ENCODE measurements at regions not wholly inside any gene's neighbourhood (a gene's known extent, or its start where the extent isn't known, plus 50 kb on each side); places are given as distances from the start of the nearest gene placed in this dataset.

DNA sequence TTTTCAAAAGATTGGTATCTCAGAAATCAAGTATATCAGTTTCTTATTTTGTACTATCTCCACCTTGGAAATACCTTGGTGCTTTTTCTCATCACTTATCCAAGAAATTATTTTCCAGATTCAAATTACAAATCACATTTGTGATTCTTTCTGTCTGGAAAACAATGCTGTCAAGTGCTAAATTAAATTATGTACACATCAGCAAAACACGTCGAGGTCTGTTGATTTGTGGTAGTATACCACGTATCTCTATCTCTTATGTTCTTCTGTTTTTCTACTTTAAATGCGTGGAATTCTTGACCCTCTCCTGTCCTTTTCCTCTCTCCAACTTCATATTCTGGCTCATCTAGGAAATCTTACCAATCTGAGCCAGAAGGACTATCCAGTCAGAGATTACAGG, 214.5 kb downstream of the PTN start:
- DNase-seq (ENCODE audit: low spot score in 2 of 2), result no peak
- H3K4me3 ChIP-seq (ENCODE audit: low read depth, poor library complexity, severe bottlenecking), result no peak overlapping the region
- 76 to 85% methylated on average over 4 of the region's 4 CpGs for WGBS, 2 donors
- TF ChIP-seq, protein P1, sequence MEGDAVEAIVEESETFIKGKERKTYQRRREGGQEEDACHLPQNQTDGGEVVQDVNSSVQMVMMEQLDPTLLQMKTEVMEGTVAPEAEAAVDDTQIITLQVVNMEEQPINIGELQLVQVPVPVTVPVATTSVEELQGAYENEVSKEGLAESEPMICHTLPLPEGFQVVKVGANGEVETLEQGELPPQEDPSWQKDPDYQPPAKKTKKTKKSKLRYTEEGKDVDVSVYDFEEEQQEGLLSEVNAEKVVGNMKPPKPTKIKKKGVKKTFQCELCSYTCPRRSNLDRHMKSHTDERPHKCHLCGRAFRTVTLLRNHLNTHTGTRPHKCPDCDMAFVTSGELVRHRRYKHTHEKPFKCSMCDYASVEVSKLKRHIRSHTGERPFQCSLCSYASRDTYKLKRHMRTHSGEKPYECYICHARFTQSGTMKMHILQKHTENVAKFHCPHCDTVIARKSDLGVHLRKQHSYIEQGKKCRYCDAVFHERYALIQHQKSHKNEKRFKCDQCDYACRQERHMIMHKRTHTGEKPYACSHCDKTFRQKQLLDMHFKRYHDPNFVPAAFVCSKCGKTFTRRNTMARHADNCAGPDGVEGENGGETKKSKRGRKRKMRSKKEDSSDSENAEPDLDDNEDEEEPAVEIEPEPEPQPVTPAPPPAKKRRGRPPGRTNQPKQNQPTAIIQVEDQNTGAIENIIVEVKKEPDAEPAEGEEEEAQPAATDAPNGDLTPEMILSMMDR (IDR thresholded peaks at IDR 0.05), result no peak
- TF ChIP-seq POLR2A (IDR thresholded peaks at IDR 0.05), result no peak
- intact Hi-C loops (cut with DNase I; ENCODE audit: low total_unique reads), result no loop called here

DNA sequence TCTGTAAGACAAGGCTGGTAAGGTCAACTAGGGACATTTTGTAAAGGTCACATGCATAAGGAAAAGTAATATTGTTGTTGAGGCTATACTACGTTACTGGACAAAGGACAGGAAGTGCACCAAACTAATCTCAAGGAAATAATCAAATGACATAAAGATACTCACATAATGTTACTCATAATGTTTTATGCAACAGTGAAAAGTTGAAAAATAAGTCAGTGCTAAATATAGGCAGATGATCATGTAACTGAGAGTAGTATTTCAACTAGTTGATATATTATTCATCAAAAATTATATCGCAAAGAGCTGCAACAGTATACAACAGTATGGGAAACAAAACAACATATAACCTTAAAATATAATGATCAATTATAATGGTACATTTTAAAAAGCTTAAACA, 215.7 kb downstream of the PTN start:
- no peak overlapping the region for H3K4me3 ChIP-seq (ENCODE audit: low read depth, poor library complexity, severe bottlenecking)
- 69 to 70% methylated on average over 2 of the region's 2 CpGs for WGBS, 2 donors

DNA sequence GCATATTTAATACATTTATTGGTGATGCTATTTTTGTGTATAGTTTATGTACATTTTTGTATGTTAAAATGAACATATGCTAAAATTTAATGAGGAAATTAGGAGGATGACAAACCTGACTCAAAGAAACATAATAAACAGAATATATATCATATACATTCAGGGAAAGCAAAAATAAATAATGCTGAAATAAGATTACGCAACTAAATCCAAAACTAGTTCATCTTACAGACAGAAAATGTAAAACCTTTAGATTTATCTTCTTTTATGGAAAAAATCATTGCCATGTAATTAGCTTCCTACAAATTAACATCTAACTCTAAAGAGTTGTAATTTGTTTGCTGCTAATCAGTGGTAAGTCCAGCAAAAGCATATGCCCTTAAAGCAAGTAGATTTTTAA, 216.5 kb downstream of the PTN start:
- intact Hi-C loops (cut with DNase I; ENCODE audit: low total_unique reads), result no loop called here
- WGBS, 2 donors, result 46 to 96% methylated on average over 1 of the region's 1 CpG
- TF ChIP-seq, protein P1 (IDR thresholded peaks at IDR 0.05), result no peak
- no peak for TF ChIP-seq POLR2A (IDR thresholded peaks at IDR 0.05)
- no peak overlapping the region for H3K4me3 ChIP-seq (ENCODE audit: low read depth, poor library complexity, severe bottlenecking)
- no peak for DNase-seq (ENCODE audit: low spot score in 2 of 2)

More for the DNA sequence above, 215.7 kb downstream of the PTN start:
- TF ChIP-seq, protein P1 (IDR thresholded peaks at IDR 0.05), result no peak
- TF ChIP-seq POLR2A (IDR thresholded peaks at IDR 0.05), result no peak
- intact Hi-C loops (cut with DNase I; ENCODE audit: low total_unique reads), result no loop called here
- DNase-seq (ENCODE audit: low spot score in 2 of 2), result no peak

DNA sequence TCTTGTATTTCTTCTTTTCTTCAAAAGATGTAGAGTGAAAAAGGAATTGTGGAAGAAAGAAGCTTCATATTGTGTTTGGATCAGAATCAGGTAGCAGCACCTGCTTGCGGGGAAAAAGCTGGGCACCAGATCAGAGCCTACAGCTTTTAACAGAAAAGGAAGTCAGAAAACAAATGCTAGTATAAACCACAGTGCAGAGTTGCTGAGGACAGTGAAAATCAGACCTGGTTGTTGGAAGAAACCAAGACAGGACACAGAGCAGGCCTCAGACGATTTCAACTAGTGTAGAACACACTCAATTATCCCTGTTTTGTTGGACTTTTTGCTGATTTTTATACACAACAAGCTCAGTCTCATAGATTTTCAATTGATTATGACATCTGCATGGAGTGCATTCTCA, 221.4 kb downstream of the PTN start:
- no peak for DNase-seq (ENCODE audit: low spot score in 2 of 2)
- no peak overlapping the region for H3K4me3 ChIP-seq (ENCODE audit: low read depth, poor library complexity, severe bottlenecking)
- intact Hi-C loops (cut with DNase I; ENCODE audit: low total_unique reads), result no loop called here
- 70 to 73% methylated on average over 2 of the region's 2 CpGs for WGBS, 2 donors
- TF ChIP-seq, protein P1 (IDR thresholded peaks at IDR 0.05), result no peak
- no peak for TF ChIP-seq POLR2A (IDR thresholded peaks at IDR 0.05)

DNA sequence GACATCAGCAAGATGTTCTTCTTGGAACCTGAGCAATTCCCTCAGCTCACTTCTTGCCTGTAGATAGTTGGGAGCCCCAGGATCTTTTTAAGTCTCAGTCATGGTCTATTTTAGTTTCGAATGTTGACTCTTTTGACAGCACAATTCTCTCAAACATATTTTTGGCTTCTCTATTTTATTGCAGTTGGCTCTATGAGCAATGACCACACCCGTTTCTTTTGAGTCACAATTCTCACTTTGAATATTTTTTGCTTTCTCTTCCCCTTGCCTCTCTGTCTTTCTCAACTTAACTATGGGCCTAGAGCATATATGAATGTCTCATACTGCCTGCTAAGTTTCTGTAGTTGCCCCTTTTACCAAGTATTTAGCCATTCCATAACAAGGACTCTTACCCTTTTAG, 222.8 kb downstream of the PTN start:
- TF ChIP-seq POLR2A (IDR thresholded peaks at IDR 0.05), result no peak
- TF ChIP-seq, protein P1 (IDR thresholded peaks at IDR 0.05), result no peak
- 19 to 30% methylated on average over 2 of the region's 2 CpGs for WGBS, 2 donors

DNA sequence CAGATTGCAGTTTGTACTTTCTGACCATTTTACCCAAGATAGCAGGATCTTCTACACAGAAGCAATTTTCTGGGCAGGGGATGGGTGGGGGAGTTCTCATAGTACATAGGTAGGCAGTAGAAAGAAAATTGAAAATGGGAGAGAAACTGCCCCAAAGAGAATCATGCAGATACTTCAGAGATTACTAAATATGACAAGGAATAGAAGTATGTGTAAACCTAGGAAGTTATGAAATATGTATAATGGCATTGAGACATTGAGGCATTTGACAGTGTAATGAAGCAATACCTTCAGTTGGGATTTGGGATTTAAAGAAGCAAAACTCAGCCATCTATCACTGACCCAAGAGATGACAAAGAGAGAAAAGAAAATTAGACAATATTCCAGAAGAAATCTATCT, 233.0 kb downstream of the PTN start:
- intact Hi-C loops (cut with DNase I; ENCODE audit: low total_unique reads), result no loop called here
- no peak for DNase-seq (ENCODE audit: low spot score in 2 of 2)
- no peak overlapping the region for H3K4me3 ChIP-seq (ENCODE audit: low read depth, poor library complexity, severe bottlenecking)
- TF ChIP-seq, protein P1 (IDR thresholded peaks at IDR 0.05), result no peak
- no peak for TF ChIP-seq POLR2A (IDR thresholded peaks at IDR 0.05)

More for the DNA sequence above, 222.8 kb downstream of the PTN start:
- intact Hi-C loops (cut with DNase I; ENCODE audit: low total_unique reads), result no loop called here
- no peak overlapping the region for H3K4me3 ChIP-seq (ENCODE audit: low read depth, poor library complexity, severe bottlenecking)
- DNase-seq (ENCODE audit: low spot score in 2 of 2), result no peak

Measured in lower leg skin (tissue), 4 donors.